Jurkat, Clone E6-1 (cell line): ENCODE measurements at regions not wholly inside any gene's neighbourhood (a gene's known extent, or its start where the extent isn't known, plus 50 kb on each side); places are given as distances from the start of the nearest gene placed in this dataset.

ENCODE experiments used
- DNase-seq: peaks from one replicate; pipeline ENCODE4 v3.0.0-alpha.2; 2011; ENCODE audit warnings: low read depth, low spot score
- H3K4me3 ChIP-seq: 2 replicates; pipeline ENCODE4 v1.5.1; 2011; ENCODE audit warnings: mild to moderate bottlenecking, low read length, control low read depth, moderate library complexity

GRCh38 chr4:63556332-63556731, 852.9 kb downstream of the TECRL start:
- DNase-seq = no peak
- no peak overlapping the region for H3K4me3 ChIP-seq

- no peak overlapping the region for H3K4me3 ChIP-seq
- no peak for DNase-seq
Measured at GRCh38 chr4:63553123-63553522, 856.1 kb downstream of the TECRL start.

- DNase-seq = no peak
- no peak overlapping the region for H3K4me3 ChIP-seq
Measured at GRCh38 chr4:63541828-63542227, 867.4 kb downstream of the TECRL start.

GRCh38 chr4:63529581-63530337, 879.5 kb downstream of the TECRL start:
- no peak overlapping the region for H3K4me3 ChIP-seq
- DNase-seq = no peak

- no peak for DNase-seq
- no peak overlapping the region for H3K4me3 ChIP-seq
Measured at GRCh38 chr4:63528256-63528991, 880.8 kb downstream of the TECRL start.

- no peak for DNase-seq
- H3K4me3 ChIP-seq = no peak overlapping the region
Measured at GRCh38 chr4:63526251-63526650, 883.0 kb downstream of the TECRL start.

- DNase-seq = no peak
- H3K4me3 ChIP-seq = no peak overlapping the region
Measured at GRCh38 chr4:63524764-63525163, 884.5 kb downstream of the TECRL start.

- H3K4me3 ChIP-seq = no peak overlapping the region
- DNase-seq = no peak
Measured at GRCh38 chr4:63505714-63506460, 903.4 kb downstream of the TECRL start.

- DNase-seq = no peak
- H3K4me3 ChIP-seq = no peak overlapping the region
Measured at GRCh38 chr4:63493265-63493664, 916.0 kb downstream of the TECRL start.

GRCh38 chr4:63492515-63492914, 916.7 kb downstream of the TECRL start:
- no peak overlapping the region for H3K4me3 ChIP-seq
- DNase-seq = peak; percentile 68

GRCh38 chr4:63464393-63464792, 944.9 kb downstream of the TECRL start:
- DNase-seq = no peak
- no peak overlapping the region for H3K4me3 ChIP-seq

- no peak overlapping the region for H3K4me3 ChIP-seq
- no peak for DNase-seq
Measured at GRCh38 chr4:63460075-63460474, 949.2 kb downstream of the TECRL start.

- DNase-seq = no peak
- H3K4me3 ChIP-seq = no peak overlapping the region
Measured at GRCh38 chr4:63459329-63459728, 949.9 kb downstream of the TECRL start.

- DNase-seq = no peak
- H3K4me3 ChIP-seq = no peak overlapping the region
Measured at GRCh38 chr4:63458010-63458409, 951.2 kb downstream of the TECRL start.

GRCh38 chr4:63440236-63440635, 969.0 kb downstream of the TECRL start:
- DNase-seq = no peak
- H3K4me3 ChIP-seq = no peak overlapping the region

- no peak overlapping the region for H3K4me3 ChIP-seq
- DNase-seq = no peak
Measured at GRCh38 chr4:63430105-63430504, 979.1 kb downstream of the TECRL start.

GRCh38 chr4:63396269-63396668, 1013.0 kb downstream of the TECRL start:
- DNase-seq = no peak
- no peak overlapping the region for H3K4me3 ChIP-seq

GRCh38 chr4:63393544-63393943, 1015.7 kb downstream of the TECRL start:
- no peak for DNase-seq
- no peak overlapping the region for H3K4me3 ChIP-seq

- DNase-seq = no peak
- no peak overlapping the region for H3K4me3 ChIP-seq
Measured at GRCh38 chr4:63379750-63380522, 1029.3 kb downstream of the TECRL start.
